OCI-M2 (cell line): ENCODE measurements at regions not wholly inside any gene's neighbourhood (a gene's known extent, or its start where the extent isn't known, plus 50 kb on each side); places are given as distances from the start of the nearest gene placed in this dataset.

ENCODE experiments used
- DNase-seq: peaks from one replicate; lab custom pipeline; 2025; ENCODE audit not compliant: unreplicated experiment; lab: John Stamatoyannopoulos, UW

DNA sequence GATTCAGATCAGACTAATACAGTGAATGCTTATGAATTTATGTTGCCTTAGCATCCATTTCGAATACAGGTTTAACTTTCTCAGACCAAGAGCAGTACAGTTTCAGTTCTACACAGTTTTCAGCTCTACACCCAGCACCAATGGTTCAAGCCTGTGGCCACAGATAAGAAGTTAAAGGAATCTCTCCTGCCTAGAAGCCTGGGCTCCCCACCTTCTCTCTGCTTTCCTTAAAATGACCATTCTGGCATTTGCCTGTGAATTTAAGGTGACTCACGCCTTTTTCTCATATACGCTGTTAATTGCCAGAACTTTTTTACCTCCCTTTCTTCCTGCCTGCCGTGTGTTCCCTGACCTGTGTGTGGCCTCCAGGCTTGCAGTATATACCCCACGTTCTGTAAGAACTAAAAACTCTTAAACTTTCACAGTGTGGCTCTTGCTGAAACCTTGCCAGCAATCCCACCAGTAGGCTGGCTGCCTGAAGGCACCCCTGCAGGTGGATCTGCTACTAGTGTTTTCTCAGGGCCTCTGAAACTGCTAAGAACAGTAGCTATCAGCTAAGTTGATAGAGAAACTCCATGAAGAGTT lies 692.8 kb upstream of the CDH18 start:
- DNase-seq: no peak

DNA sequence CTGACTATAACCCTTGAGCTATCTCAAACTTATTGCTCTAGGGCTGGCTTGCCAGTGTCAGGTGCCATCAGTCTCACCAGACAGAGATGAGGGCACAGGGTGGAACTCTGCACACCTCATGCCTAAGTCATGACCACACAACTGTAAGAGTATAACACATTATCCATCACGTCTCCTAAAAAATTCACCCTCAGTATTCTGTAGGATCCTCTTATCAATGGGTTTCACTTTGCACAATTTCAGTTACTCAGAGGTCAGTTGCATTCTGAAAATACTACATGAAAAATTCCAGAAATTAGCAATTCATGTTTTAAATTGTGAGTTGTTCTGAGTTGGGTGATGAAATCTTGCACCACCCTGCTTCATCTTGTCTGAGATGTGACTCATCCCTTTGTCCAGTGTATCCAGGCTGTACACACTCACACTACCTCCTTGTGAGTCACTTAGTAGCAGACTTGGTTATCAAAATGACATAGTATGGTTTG lies 690.9 kb upstream of the CDH18 start:
- DNase-seq: no peak

DNA sequence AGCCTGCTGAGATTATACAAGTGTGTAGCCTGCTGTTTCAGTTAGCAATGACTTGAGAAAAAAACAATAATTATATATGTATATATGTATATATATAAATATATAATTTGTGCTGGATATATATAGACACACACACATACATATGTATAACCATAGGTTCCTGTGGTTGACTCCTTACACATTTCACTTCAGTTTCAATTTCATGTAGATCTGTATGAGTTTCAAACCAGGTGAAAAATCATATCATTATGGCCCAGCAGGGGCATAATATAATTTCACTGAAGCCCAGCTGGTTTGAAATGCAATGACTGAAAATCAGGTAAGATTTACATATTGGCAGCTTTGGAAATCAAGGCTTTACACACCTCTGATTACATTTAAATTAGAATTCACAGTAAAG lies 690.4 kb upstream of the CDH18 start:
- no peak for DNase-seq

DNA sequence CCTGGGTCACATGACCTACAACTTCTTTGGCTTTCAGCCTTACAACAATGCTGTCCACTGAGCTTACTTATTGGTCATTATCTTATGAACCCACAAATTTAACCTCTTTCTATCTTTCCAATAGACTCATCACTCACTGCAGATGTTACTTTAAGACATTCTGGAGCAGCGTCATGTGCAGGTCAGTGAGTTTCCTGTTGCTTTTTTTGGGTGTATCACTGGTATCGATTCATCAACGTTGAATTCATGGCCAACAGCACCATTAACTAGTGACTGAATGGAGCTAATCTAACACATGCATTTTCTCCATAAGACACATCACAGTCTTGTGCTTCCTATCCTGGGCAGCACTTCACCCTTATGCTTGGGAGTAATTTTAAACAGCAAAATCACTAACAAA lies 672.6 kb upstream of the CDH18 start:
- DNase-seq: no peak

DNA sequence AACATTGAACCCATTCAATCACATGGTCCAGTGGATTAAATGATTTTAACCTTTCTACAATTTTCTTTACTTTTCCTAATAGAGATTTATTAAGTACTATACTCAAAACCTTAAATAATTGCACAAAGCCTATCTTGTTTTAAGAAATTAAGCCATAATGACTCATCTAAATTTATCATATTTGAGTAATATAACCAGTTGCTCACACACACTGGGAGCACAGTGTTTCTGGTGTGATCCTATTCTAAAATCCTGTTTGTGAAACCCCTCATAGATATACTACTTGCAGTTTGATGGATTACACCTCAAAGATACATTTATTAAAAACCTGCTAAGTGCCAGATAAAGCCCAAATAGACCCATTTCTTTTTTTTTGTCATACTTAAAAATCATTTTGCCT lies 668.3 kb upstream of the CDH18 start:
- no peak for DNase-seq

DNA sequence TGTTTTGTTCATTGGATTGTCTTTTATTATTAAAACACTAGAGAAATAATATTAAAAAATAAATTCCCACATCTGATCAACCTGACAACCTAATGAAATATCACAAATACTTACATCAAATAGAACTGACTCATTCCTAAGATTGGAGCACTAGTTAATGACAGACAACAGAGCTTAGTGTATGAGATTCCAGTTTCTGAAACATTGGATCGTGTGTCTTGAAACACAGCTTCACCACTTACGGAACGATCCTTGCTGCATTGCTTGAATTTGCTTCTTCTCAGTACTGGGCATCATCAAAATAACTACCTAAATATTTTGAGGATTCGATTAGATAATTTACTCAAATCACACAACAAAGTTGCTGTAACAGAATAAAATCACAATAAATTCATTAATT lies 667.2 kb upstream of the CDH18 start:
- no peak for DNase-seq

DNA sequence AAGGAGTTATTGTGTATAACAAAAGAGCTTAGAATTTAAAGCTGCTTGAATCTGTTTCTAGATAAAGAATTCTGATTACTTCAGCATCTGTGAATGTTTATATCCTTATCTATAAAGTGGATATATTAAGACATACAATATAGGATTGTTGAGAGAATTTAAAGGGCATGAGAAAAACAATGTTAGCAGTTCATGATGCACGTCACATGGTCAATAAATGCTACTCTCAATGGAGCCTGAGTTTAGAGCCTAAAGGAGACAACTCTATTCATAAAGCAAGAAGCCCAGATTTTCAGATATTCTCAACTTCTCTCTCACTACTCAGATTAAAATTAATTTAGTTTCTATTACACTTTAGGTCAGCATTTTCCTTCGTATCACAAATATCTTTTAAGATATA lies 666.7 kb upstream of the CDH18 start:
- DNase-seq: no peak

DNA sequence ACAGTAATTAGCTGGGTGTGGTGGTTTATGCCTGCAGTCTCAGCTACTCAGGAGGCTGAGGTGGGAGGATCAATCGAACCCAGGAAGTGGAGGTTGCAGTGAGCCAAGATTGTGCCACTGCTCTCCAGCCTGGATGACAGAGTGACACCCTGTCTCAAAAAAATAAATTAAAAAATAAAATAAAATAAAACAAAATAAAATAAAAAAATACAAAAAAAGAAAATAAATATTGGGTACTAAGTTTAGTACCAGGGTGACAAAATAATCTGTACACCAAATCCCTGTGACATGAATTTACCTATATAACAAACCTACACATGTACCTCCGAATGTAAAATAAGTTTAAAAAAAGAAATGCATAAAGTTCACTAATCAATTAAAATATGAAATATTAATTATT lies 666.0 kb upstream of the CDH18 start:
- no peak for DNase-seq

DNA sequence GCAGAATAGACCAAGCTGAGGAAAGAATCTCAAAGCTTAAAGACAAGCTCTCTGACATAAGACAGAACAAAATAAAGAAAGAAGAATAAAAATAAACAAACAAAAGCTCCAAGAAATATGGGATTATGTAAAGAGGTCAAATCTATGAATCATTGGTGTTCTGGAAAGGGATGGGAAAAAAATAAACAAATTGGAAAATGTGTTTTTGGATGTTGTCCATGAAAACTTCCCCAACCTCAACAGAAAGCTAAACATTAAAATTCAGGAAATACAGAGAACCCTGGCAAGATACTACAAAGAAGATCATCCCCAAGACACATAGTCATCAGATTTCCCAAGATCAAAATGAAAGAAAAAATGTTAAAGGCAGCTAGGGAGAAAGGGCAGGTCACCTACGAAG lies 662.0 kb upstream of the CDH18 start:
- DNase-seq: no peak

DNA sequence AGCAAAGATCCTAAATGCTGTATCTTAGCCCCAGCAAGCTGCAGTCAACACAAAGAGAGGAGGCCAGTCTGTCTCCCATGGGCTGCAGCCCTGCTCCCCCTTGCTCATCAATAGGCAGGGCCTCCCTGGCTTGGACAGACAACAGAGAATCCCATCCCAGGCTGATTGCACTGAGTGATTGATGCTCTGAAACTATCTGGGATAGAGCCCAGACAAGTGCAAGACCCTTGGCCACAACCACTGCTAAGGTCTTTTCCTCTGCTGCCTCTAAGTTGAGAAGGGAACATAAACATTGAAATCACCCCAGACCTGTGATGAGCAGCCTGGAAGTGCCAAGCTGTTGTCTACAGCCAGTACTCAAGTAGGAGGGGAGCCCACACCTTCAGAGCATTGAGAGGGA lies 661.0 kb upstream of the CDH18 start:
- DNase-seq: no peak

DNA sequence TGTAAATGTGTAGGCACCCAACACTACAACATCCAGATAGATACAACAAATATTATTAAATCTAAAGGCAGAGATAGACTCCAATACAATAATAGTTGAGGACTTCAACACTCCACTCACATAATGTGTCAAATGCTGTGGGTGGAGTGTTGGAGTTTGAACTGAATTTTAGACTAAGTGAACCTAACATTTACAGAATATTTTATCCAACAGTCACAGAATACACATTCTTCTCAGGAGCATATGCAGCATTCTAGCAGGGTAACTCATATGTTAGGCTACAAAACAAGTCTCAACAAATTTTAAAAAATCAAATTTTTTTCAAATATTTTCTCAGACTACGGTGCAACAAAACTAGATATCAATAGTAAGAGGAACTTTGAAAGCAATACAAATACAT lies 648.7 kb upstream of the CDH18 start:
- no peak for DNase-seq

DNA sequence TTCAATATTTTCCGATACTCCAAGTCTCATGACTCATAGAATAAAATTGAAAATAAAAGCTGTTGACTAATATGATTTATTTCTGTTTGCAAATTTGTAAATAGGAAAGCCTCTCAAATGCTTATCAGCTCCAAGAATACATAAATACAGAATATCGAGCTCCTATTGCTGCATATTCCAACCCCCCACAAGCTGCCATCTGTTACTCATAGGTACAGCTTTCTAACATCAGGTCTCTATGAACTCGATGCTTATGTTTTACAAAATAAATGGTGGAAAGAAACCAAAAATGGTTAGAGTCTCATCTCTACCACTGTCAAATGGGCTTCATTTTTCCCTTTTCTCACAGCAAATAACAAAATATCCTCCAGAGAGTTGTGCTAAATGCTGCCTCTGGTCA lies 631.6 kb upstream of the CDH18 start:
- DNase-seq: no peak

DNA sequence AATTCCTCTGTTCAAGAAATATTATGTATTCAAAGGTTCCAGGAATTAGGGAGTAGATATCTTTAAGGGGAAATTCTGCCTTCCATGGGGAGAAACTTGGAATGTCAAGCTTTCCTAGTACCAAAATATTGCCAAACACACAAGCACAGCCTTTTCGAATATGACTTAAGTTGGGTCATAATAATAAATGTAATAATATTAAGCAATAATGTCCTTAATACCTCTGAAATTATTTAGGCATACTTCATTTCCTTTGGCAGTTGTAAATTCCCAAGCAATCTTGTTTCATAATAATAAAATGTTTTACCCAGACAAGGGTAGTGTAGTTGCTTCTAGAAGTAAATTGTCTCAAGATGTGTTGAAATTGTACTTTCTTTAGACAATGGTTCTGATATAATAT lies 630.3 kb upstream of the CDH18 start:
- DNase-seq: no peak

DNA sequence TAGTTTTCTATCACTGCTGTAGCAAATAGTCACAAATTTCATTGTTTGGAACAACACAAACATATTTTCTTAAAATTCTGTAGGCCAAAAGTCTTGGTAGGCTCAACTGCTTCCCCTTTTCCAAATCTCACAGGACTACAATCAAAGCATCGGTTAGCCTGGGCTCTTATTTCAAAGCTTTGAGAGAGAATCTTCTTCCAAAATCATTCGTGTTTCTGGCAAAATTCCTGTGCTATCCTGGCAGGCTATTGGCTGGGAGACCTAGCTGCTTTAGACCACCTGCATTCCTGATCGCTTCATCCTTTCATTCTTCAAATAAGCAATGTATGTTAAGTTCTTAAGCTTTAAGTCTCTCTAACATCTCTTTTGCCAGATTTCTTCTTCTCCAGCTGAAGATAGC lies 629.8 kb upstream of the CDH18 start:
- no peak for DNase-seq

DNA sequence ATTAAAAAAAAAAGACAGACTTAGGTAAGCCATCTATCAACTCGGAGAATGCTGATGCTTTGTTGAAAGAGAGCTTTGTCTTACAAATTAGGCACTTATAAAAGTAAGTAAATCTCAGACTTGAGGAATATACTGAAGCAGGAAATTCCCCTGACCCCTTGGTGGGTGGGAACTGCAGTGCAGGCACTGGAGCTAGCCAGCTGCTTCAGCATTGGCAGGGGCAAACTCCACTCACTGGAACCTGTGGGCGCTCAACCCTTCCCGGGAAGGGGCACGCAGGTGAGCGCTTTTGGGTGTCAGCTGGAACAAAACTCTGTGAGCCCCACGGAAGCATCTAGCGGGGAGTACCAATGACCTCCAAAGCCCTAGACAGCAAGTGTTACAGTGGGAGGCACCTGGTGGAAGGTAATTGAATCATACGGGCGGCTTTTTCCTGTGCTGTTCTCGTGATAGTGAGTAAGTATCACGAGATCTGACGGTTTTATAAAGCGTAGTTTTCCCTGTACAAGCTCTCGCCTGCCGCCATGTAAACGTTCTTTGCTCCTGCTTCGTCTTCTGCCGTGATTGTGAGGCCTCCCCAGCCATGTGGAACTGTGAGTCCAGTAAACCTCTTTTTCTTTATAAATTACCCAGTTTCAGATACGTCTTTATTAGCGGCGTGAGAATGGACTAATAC lies 628.0 kb upstream of the CDH18 start:
- no peak for DNase-seq

DNA sequence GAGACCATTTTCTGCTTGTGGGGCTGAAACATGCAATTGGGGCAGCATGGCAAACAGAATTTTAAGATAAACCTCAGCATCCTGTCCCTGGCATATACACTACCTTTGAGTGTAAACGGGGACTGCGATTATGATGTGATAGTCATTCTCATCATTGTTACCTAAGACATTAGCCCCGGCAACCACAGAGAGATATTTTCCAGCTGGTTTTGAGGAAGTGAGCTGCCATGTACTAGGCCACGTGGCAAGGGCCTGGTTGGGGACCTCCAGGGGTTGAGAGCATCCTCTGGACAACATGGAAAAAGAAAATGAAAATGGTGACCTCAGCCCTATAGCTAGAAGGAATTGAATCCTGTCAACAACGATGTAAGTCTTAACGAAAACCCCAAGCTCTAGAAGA lies 623.6 kb upstream of the CDH18 start:
- no peak for DNase-seq

DNA sequence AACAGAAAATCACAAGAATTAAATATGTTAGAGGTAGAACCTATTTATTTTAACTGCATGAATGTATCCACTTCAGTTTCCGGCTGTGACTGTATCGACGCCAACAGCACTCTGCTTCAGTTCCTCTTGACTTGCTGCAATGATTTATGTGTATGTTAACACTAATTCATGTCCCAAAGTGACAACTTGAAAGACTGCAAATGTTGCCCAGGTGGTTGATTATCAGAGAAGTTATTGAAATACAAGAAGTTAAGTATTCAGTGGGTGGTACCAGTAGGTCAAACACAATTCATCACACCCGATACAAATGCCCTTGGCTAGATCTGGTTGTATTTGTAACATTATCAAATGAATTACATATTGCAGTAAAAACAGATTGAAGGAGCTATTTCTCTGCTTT lies 622.7 kb upstream of the CDH18 start:
- DNase-seq: no peak

DNA sequence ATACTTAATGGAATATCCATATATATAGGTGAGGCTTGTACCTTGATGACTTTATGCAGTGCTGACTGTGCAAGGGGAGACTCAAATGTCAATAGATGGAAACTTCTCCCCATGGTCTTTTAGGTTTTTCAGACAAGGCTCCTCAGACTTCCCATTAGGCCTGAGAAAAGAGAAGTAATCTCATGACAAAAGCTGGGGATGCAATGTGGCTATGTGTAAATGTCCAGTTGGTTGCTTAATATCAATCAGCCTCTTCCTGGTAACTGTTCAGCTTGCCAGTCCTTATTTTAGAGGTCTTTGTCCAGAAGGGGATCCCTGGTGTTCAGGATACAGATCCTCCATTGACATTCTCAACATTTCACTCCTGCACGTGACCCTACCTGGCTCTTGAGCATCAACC lies 621.1 kb upstream of the CDH18 start:
- DNase-seq: no peak

DNA sequence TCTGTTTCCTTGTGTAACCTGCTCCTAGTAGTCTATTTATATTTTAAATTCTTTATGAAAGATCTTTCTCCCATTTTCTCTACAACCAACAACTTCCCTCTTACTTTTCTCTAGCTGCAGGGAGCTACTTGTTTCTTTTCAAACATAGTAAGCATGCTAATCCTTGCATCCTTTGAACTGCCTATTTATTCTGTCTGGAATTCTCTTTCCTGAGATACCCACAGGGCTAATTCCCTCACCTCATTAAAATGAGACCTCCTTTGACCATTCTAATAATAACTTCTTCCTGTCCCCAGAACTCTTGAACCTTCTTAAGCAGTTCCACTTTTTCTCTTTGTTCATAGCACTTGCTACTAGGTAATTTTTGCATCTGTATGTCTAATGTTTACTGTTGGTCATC lies 620.6 kb upstream of the CDH18 start:
- no peak for DNase-seq

DNA sequence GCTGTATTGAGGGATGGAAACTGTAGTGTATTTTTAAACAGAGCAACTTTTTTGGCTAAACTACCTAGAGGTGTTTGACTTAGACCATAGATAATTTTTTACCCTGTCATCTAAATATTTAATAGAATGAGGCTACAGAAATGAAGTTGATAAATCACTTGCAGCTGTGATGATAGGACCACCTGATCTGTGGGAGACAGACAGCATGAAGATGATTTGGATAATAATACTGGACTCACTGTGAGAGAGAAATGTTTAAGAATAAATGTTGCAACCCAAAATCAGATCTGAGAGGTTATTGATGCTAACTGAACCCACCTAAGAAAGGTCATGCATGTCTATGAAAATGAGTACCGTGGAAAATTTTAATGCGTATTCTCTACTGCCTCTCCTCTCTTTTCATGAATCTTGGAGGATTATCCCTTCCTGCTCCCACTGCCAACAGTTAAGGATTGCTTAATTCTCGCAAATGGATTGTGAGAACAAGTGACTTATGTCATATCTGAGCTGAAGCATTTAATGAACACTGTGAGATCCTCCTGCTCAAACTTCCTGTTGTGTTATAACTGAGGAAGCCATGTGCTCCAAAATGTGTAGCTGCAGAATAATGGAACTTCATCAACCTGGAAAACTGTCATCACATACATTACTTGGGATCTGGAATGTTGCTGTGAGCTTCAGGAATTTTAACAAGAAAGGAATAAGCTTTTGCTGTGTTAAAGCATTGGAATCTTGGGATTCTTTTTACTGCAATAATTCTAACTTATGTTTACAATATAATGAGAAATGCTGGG lies 617.9 kb upstream of the CDH18 start:
- DNase-seq: no peak

DNA sequence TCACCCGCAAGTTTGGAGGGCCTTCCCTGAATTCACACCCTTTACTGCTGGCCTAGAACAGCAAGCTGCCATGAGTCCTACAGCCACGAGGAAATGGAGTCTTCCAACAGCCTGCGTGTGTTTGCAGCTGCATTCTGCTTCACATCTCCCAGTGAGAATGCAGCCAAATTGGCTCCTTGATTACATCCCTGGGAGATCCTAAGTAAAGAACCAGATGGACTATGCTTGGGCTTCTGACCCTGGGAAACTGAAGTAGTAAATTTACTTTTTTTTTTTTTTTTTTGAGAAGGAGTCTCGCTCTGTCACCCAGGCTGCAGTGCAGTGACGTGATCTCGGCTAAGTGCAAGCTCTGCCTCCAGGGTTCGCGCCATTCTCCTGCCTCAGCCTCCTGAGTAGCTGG lies 617.0 kb upstream of the CDH18 start:
- DNase-seq: no peak

DNA sequence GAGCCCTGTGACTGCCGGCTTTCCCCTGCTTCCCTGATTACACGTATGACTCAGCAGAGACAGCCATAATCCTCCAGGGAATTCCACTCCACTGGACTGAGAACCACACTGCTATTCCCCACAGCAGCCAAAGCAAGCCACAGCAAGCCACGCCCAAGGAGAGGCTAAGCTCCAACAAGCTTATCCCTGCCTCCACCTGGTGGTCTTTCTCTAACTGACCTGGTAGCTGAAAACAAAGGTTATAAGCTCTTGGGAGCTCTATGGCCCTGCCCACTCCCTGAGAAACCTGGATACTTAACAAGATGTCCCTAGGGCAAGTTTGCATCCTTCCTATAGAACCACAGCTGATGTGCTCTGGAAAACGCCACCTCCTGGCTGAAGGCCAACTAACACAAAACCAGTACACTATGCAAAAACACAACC lies 613.7 kb upstream of the CDH18 start:
- no peak for DNase-seq
